SK-N-SH treated with all-trans-retinoic acid at 6 μM for 48 hours (cell line): ENCODE measurements at regions not wholly inside any gene's neighbourhood (a gene's known extent, or its start where the extent isn't known, plus 50 kb on each side); places are given as distances from the start of the nearest gene placed in this dataset.

ENCODE experiments used
- CSDC2 ChIP-seq: fragments of 250-450 bp; sonication (Bioruptor Pico); IDR thresholded peaks from 2 replicates; pipeline ENCODE4 v1.5.0; 2020; ENCODE audit warnings: mild to moderate bottlenecking, moderate library complexity
- GLIS3 ChIP-seq: fragments of 250-450 bp; sonication (Bioruptor Pico); IDR thresholded peaks from 2 replicates; pipeline ENCODE4 v1.5.0; 2020; ENCODE audit warnings: mild to moderate bottlenecking, moderate library complexity
- ISL1 ChIP-seq: fragments of 250-450 bp; sonication (Bioruptor Pico); IDR thresholded peaks from 2 replicates; pipeline ENCODE4 v2.1.2; 2022; ENCODE audit warnings: mild to moderate bottlenecking, moderate library complexity
- PATZ1 ChIP-seq: fragments of 250-450 bp; sonication (Bioruptor Pico); IDR thresholded peaks from 2 replicates; pipeline ENCODE4 v1.8.0; 2020; ENCODE audit warnings: mild to moderate bottlenecking, moderate library complexity, borderline replicate concordance
- POU6F1 ChIP-seq: fragments of 250-450 bp; sonication (Bioruptor Pico); IDR thresholded peaks from 2 replicates; pipeline ENCODE4 v1.8.0; 2021; ENCODE audit warnings: low read depth, mild to moderate bottlenecking, moderate library complexity, borderline replicate concordance
- PPARA ChIP-seq: fragments of 250-450 bp; sonication (Bioruptor Pico); IDR thresholded peaks from 2 replicates; pipeline ENCODE4 v1.5.0; 2020; ENCODE audit warnings: mild to moderate bottlenecking, borderline replicate concordance
- RARB ChIP-seq: fragments of 250-450 bp; sonication (Bioruptor Pico); IDR thresholded peaks from 2 replicates; pipeline ENCODE4 v1.8.0; 2021; ENCODE audit warnings: mild to moderate bottlenecking, moderate library complexity
- ZFP3 ChIP-seq: fragments of 250-450 bp; sonication (Bioruptor Pico); IDR thresholded peaks from 2 replicates; pipeline ENCODE4 v1.5.0; 2020; ENCODE audit warnings: mild to moderate bottlenecking, moderate library complexity
- ZNF70 ChIP-seq: fragments of 450-650 bp; formaldehyde crosslinking; IDR thresholded peaks from 2 replicates; pipeline ENCODE4 v1.5.0; 2020; ENCODE audit warnings: mild to moderate bottlenecking, moderate library complexity
- ZNF8 ChIP-seq: fragments of 450-650 bp; formaldehyde crosslinking; IDR thresholded peaks from 2 replicates; pipeline ENCODE4 v1.5.0; 2020; ENCODE audit warnings: mild to moderate bottlenecking, moderate library complexity
- TF ChIP-seq, protein P1 (sequence below): fragments of 250-450 bp; sonication (Bioruptor Pico); IDR thresholded peaks from 2 replicates; pipeline ENCODE4 v1.5.1; 2020; ENCODE audit warnings: low read depth, mild to moderate bottlenecking, moderate library complexity
- TF ChIP-seq, protein P2 (sequence below): fragments of 250-450 bp; sonication (Bioruptor Pico); IDR thresholded peaks from 2 replicates; pipeline ENCODE4 v1.5.1; 2021; ENCODE audit warnings: mild to moderate bottlenecking, moderate library complexity

GRCh38 chr4:30001628-30002027 is 718.5 kb upstream of the PCDH7 start:
- TF ChIP-seq GLIS3 (CRISPR knock-in tag) = no peak
- TF ChIP-seq, protein P1, sequence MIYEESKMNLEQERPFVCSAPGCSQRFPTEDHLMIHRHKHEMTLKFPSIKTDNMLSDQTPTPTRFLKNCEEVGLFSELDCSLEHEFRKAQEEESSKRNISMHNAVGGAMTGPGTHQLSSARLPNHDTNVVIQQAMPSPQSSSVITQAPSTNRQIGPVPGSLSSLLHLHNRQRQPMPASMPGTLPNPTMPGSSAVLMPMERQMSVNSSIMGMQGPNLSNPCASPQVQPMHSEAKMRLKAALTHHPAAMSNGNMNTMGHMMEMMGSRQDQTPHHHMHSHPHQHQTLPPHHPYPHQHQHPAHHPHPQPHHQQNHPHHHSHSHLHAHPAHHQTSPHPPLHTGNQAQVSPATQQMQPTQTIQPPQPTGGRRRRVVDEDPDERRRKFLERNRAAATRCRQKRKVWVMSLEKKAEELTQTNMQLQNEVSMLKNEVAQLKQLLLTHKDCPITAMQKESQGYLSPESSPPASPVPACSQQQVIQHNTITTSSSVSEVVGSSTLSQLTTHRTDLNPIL (CRISPR knock-in tag) = no peak
- no peak for TF ChIP-seq RARB
- no peak for TF ChIP-seq ZNF8 (CRISPR knock-in tag)
- no peak for TF ChIP-seq ISL1 (CRISPR knock-in tag)
- TF ChIP-seq PATZ1 (CRISPR knock-in tag) = no peak
- TF ChIP-seq ZNF70 = no peak
- no peak for TF ChIP-seq CSDC2 (CRISPR knock-in tag)
- TF ChIP-seq PPARA (CRISPR knock-in tag) = no peak
- TF ChIP-seq, protein P2, sequence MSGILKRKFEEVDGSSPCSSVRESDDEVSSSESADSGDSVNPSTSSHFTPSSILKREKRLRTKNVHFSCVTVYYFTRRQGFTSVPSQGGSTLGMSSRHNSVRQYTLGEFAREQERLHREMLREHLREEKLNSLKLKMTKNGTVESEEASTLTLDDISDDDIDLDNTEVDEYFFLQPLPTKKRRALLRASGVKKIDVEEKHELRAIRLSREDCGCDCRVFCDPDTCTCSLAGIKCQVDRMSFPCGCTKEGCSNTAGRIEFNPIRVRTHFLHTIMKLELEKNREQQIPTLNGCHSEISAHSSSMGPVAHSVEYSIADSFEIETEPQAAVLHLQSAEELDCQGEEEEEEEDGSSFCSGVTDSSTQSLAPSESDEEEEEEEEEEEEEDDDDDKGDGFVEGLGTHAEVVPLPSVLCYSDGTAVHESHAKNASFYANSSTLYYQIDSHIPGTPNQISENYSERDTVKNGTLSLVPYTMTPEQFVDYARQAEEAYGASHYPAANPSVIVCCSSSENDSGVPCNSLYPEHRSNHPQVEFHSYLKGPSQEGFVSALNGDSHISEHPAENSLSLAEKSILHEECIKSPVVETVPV (CRISPR knock-in tag) = no peak
- no peak for TF ChIP-seq ZFP3 (CRISPR knock-in tag)
- no peak for TF ChIP-seq POU6F1 (CRISPR knock-in tag)
